ENCODE measurements at regions not wholly inside any gene's neighbourhood (a gene's known extent, or its start where the extent isn't known, plus 50 kb on each side); places are given as distances from the start of the nearest gene placed in this dataset.

- H3K4me3 ChIP-seq (ENCODE audit: low read length), result no peak overlapping the region
- DNase-seq (ENCODE audit: low read depth, low spot score), result no peak
Observed at GRCh38 chr9:12974671-12975070, 199.9 kb downstream of the LURAP1L start.

DNA sequence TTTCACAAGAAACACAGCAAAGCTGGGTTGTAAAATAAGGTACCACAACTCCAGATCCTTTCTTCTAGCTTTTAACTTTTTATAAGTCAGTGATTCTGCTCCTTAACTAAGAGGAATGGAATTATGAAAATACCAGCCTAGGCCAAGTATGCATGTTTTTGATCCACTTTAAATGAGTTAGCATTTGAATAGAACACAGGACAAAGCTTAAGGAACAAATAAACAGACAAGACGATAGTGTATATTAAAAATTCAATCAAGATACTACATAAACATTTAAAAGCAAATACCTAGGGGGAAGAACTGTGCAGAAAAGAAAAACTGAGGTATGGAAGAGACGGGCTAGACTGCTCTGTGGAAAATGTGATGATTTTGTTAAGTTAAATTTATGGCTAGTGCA lies 200.7 kb downstream of the LURAP1L start:
- DNase-seq (ENCODE audit: low read depth, low spot score), result no peak
- no peak overlapping the region for H3K4me3 ChIP-seq (ENCODE audit: low read length)

GRCh38 chr9:12980085-12980851 lies 205.4 kb downstream of the LURAP1L start:
- DNase-seq (ENCODE audit: low read depth, low spot score), result no peak
- no peak overlapping the region for H3K4me3 ChIP-seq (ENCODE audit: low read length)

- no peak for DNase-seq (ENCODE audit: low read depth, low spot score)
- no peak overlapping the region for H3K4me3 ChIP-seq (ENCODE audit: low read length)
Observed at GRCh38 chr9:12988258-12988657, 213.4 kb downstream of the LURAP1L start.

- no peak for DNase-seq (ENCODE audit: low read depth, low spot score)
- no peak overlapping the region for H3K4me3 ChIP-seq (ENCODE audit: low read length)
Observed at GRCh38 chr9:12989669-12990068, 214.8 kb downstream of the LURAP1L start.

DNA sequence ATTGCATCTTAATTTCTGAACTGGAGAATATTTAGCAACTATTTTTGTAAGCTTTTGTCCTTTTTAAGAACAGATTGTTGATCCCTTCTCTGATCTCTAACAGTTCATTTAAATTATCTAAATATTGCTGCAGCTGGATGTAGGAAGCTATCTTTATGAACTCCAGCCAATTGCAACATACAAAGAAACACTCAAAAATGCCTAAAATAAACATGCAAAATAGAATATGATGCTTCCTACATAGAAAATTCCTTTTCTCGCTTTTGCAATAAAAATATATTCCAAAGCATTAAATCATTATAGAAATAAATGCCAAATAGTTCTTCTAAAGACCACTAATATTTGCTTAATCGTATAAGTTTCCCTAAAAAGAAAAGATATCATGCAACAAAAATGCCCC lies 218.6 kb downstream of the LURAP1L start:
- DNase-seq (ENCODE audit: low read depth, low spot score), result no peak
- no peak overlapping the region for H3K4me3 ChIP-seq (ENCODE audit: low read length)

GRCh38 chr9:12997009-12997408 lies 222.2 kb downstream of the LURAP1L start:
- no peak for DNase-seq (ENCODE audit: low read depth, low spot score)

DNA sequence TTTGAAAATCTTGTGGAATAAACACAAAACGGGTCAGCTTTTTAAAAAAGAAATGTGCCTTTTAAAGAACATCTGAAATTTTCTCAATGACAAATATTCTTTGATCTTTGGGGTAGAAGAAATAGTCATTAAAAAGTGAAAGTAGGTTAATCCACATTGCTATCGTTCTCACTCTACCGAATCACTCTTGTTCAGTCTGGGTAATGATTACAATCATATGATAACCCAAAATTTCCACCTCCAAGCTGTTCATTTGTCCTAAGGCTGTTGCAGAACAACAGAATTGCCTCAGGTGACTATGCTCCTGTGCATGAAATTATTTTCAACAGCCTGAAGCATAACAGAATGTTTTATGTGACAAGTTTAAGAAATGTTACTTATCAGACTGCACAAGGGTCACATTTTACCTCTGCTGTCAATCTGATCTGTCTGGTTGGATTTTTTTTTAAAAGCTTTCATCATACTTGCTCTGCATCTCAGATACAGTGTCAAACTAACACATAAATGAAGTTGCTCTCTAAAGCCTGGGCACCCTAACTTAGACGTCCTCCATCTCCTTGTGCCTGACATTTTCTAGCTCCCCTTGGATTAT lies 227.3 kb downstream of the LURAP1L start:
- no peak overlapping the region for H3K4me3 ChIP-seq (ENCODE audit: low read length)
- no peak for DNase-seq (ENCODE audit: low read depth, low spot score)

More at GRCh38 chr9:12997009-12997408, 222.2 kb downstream of the LURAP1L start:
- no peak overlapping the region for H3K4me3 ChIP-seq (ENCODE audit: low read length)

GRCh38 chr9:13002740-13003139 lies 227.9 kb downstream of the LURAP1L start:
- DNase-seq (ENCODE audit: low read depth, low spot score), result no peak
- H3K4me3 ChIP-seq (ENCODE audit: low read length), result no peak overlapping the region

GRCh38 chr9:13009871-13010270 lies 235.1 kb downstream of the LURAP1L start:
- no peak for DNase-seq (ENCODE audit: low read depth, low spot score)
- no peak overlapping the region for H3K4me3 ChIP-seq (ENCODE audit: low read length)

GRCh38 chr9:13013991-13014883 lies 239.4 kb downstream of the LURAP1L start:
- DNase-seq (ENCODE audit: low read depth, low spot score), result no peak
- H3K4me3 ChIP-seq (ENCODE audit: low read length), result no peak overlapping the region

DNA sequence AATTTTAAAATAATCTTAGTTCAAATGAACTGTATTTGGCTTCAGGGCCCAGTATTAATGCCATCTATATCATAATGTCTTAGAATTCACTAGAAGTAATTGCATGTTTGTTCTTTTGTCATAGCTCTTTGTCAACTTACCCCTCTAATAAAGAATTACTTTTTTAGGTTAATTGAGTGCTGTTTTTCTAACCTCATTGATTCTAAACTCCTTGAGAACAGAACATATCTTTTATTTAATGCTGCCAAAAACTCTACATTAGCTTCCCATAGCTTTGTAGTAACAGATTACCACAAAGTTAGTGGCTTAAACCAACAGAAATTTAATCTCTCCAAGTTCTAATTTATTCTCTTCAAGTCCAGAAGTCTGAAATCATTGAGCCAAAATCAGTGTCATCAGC lies 242.4 kb downstream of the LURAP1L start:
- DNase-seq (ENCODE audit: low read depth, low spot score), result no peak
- no peak overlapping the region for H3K4me3 ChIP-seq (ENCODE audit: low read length)

- no peak for DNase-seq (ENCODE audit: low read depth, low spot score)
- no peak overlapping the region for H3K4me3 ChIP-seq (ENCODE audit: low read length)
Observed at GRCh38 chr9:13020146-13021040, 245.6 kb downstream of the LURAP1L start.

- no peak overlapping the region for H3K4me3 ChIP-seq (ENCODE audit: low read length)
Observed at GRCh38 chr9:13022756-13023155, 247.9 kb downstream of the LURAP1L start.

DNA sequence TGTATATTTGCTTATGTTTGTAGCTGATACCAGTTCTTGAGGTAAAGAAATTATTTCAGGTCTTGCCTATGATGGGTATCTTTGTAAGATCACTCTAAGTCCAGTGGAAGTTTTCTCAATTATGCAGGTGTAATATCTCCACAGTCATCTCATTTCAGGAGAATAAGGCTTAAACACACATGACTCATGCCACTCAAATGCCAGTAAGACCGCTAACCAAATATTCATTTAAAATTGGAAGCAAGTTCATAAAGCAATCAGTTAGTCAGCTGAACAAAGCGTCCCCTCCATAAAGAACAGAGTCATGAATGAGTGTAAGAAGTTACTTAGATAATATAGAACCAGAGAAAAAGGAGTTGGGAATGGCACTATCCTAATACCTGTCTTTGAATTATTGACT lies 248.7 kb downstream of the LURAP1L start:
- H3K4me3 ChIP-seq (ENCODE audit: low read length), result no peak overlapping the region
- no peak for DNase-seq (ENCODE audit: low read depth, low spot score)

More at GRCh38 chr9:13022756-13023155, 247.9 kb downstream of the LURAP1L start:
- DNase-seq (ENCODE audit: low read depth, low spot score), result no peak

GRCh38 chr9:13026956-13027355 lies 252.1 kb downstream of the LURAP1L start:
- no peak for DNase-seq (ENCODE audit: low read depth, low spot score)
- no peak overlapping the region for H3K4me3 ChIP-seq (ENCODE audit: low read length)

DNA sequence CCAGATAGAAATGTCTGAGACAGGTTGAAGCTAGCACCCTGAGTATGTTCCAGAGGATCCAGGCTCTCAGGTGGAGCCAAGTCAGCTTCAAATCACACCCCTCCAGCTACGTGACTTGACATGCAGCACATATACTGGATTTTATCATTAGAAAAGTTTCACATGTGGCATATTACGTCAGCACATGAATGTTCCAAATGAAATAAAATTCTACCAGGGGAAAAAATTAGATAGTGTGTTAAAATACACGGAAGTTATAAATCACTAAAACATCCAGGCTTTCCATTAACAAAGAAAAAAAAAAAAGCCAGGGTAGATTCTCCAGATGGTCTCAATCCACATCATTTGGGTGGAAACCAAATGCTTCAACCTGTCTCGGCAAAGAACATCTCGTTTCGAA lies 251.6 kb downstream of the MPDZ start:
- no peak for DNase-seq (ENCODE audit: low read depth, low spot score)

DNA sequence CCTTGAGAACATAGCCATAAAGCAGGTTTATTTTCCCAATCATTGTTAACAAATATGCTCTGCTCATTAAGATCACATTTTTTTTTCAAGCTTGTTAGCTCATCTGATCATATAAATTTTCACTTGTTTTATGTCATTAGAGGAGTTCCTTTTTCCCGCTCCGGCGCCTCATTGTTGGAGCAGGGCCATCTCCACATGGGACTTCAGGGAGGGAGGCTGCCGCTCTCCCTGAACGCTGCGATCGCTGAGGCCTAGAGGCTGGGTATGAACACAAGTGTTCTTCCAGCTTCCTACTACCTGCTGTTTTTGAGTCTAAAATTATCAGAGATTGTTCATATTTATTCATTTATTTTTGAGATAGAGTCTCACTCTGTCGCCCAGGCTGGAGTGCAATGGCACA lies 246.9 kb downstream of the MPDZ start:
- H3K4me3 ChIP-seq (ENCODE audit: low read length), result no peak overlapping the region
- no peak for DNase-seq (ENCODE audit: low read depth, low spot score)

More for the DNA sequence above, 251.6 kb downstream of the MPDZ start:
- H3K4me3 ChIP-seq (ENCODE audit: low read length), result no peak overlapping the region

Data from Jurkat, Clone E6-1 (cell line).